GM13976 (cell line): ENCODE measurements at regions not wholly inside any gene's neighbourhood (a gene's known extent, or its start where the extent isn't known, plus 50 kb on each side); places are given as distances from the start of the nearest gene placed in this dataset.
"Not testable (repeated sequence)": the region's sequence is repeated elsewhere in the genome, so short reads cannot be mapped to it uniquely, and the experiment has no call there.

Experiments
- DNase-seq: peaks from one replicate; pipeline ENCODE4 v3.0.0; 2012; ENCODE audit warnings: low spot score
- in situ Hi-C: fragments of 300-500 bp; cut with MboI; formaldehyde crosslinking; loops from one replicate; pipeline ENCODE4 v1.12.0; 2022; ENCODE audit warnings: low sequenced_read_pairs, mixed read lengths, inconsistent platforms; ENCODE audit not compliant: unreplicated experiment
- TF ChIP-seq, protein P1 (sequence below): IDR thresholded peaks from 2 replicates; pipeline ENCODE4 v1.5.1; 2012; ENCODE audit warnings: borderline replicate concordance, mild to moderate bottlenecking; ENCODE audit not compliant: insufficient read depth; ENCODE audit errors: extremely low read depth, missing control alignments, control extremely low read depth

- DNase-seq, result no peak
- TF ChIP-seq, protein P1, sequence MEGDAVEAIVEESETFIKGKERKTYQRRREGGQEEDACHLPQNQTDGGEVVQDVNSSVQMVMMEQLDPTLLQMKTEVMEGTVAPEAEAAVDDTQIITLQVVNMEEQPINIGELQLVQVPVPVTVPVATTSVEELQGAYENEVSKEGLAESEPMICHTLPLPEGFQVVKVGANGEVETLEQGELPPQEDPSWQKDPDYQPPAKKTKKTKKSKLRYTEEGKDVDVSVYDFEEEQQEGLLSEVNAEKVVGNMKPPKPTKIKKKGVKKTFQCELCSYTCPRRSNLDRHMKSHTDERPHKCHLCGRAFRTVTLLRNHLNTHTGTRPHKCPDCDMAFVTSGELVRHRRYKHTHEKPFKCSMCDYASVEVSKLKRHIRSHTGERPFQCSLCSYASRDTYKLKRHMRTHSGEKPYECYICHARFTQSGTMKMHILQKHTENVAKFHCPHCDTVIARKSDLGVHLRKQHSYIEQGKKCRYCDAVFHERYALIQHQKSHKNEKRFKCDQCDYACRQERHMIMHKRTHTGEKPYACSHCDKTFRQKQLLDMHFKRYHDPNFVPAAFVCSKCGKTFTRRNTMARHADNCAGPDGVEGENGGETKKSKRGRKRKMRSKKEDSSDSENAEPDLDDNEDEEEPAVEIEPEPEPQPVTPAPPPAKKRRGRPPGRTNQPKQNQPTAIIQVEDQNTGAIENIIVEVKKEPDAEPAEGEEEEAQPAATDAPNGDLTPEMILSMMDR, result no peak
- in situ Hi-C loops, result no loop called here
These were observed 1498.1 kb downstream of the UQCRFS1 start for GRCh38 chr19:27714857-27715256.

DNA sequence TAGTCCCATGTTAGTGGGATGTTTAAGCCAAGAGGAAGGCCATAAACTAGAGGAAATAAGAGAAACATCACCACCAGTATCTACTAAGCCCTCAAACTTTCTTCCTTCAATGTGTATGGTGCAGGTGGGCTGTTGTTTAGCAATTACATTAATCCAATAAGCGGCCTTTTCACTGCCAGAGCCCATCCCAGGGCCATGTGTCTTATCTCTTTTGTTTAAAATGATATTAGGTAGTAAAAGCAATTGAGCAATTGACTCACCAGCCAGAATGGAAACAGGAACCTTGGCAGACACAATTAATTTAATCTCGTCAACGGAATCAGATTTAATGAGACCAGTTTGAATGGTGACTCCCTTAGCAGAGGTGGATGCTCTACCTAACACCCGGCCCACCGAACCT is 1503.5 kb downstream of the UQCRFS1 start:
- TF ChIP-seq, protein P1, result no peak
- no peak for DNase-seq
- in situ Hi-C loops, result no loop called here

GRCh38 chr19:27708986-27709385 is 1504.0 kb downstream of the UQCRFS1 start:
- in situ Hi-C loops, DNase-seq: not testable (repeated sequence)

GRCh38 chr19:27707026-27707425 is 1505.9 kb downstream of the UQCRFS1 start:
- DNase-seq, in situ Hi-C loops: not testable (repeated sequence)

GRCh38 chr19:27705896-27706295 is 1507.1 kb downstream of the UQCRFS1 start:
- no peak for DNase-seq
- TF ChIP-seq, protein P1, result no peak
- in situ Hi-C loops, result no loop called here

DNA sequence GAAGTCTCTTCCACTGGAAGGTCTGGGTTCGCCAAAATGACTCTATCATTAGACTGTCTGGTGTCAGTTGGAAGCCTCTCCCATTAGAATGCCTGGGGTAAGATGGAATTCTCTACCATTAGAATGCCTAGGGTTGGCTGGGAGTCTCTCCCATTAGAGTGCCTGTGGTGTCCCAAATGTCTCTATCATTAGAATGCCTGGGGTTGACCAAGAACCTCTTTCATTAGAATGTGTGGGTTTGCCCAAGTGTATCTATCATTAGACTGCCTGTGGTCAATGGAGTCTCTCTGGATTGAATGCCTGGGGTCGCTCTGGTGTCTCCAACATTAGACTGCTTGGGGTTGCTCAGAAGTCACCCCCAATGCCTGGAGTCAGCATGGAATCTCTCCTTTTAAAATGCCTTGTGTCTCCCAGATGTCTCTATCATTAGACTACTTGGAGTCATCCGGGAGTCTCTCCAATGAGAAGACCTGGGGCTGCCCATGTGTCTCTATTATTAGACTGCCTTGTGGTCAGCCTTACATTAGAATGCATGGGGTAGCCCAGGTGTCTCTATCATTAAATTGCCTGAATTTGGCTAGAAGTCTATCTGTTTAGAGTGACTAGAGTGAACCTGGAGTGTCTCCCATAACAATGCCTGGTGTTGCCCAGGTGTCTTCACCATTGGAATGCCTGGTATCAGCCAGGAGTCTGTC is 1518.4 kb downstream of the UQCRFS1 start:
- TF ChIP-seq, protein P1, result no peak
- in situ Hi-C loops, result no loop called here
- no peak for DNase-seq

GRCh38 chr19:27691991-27692390 is 1521.0 kb downstream of the UQCRFS1 start:
- TF ChIP-seq, protein P1, result no peak
- in situ Hi-C loops, result no loop called here
- DNase-seq, result no peak

DNA sequence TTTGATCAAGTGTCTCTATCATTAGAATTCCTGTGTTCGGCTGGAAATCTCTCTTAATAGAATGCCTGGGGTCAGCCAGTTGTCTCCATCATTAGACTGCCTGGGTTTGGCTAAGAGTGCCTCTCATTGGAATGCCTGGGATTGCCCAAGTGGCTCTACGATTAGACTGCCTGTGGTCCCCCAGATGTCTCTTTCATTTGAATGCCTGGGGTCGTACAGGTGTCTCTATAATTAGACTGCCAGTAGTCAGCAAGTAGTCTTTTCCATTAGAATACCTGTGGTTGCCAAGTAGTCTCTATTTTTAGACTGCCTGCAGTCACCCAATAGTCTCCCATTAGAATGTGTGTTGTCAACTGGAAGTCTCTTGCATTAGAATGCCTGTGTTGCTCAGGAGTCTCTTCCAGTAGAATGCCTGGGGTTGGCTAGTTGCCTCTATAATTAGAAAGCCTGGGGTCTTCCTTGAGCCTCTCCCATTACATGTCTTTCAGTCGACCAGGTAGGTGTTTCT is 1523.2 kb downstream of the UQCRFS1 start:
- TF ChIP-seq, protein P1, result no peak
- in situ Hi-C loops, result no loop called here
- DNase-seq, result no peak
